OCI-LY7 (cell line): ENCODE measurements at regions not wholly inside any gene's neighbourhood (a gene's known extent, or its start where the extent isn't known, plus 50 kb on each side); places are given as distances from the start of the nearest gene placed in this dataset.

Experiments used
- BruUV-seq: library from RNA; stranded (reverse); fragments of 400-500 nt; replicated peaks from 2 replicates; lab custom pipeline; 2021; lab: Mats Ljungman, UMichigan
- CTCF ChIA-PET: fragments of 300-600 bp; sonication (Branson Sonifier 250); formaldehyde crosslinking; loops from one replicate; lab custom pipeline; 2022; ENCODE audit warnings: antibody characterized with exemption; ENCODE audit not compliant: unreplicated experiment; lab: Charles Lee
- POLR2A ChIA-PET: fragments of 300-600 bp; sonication (Branson Sonifier 250); formaldehyde crosslinking; loops from one replicate; lab custom pipeline; 2022; ENCODE audit warnings: antibody characterized with exemption; lab: Charles Lee
- DNase-seq: peaks from one replicate; pipeline ENCODE4 v3.0.0-alpha.2; 2015; ENCODE audit warnings: low spot score
- H2AFZ ChIP-seq: fragments of 200-600 bp; sonication (generic), shearing (Covaris generic); 2 replicates; pipeline ENCODE4 v1.6.1; 2014; ENCODE audit warnings: mild to moderate bottlenecking, antibody characterized with exemption, low read length, moderate library complexity
- H3K27ac ChIP-seq: fragments of 200-600 bp; sonication (generic); 2 replicates; pipeline ENCODE4 v1.5.1; 2014; ENCODE audit warnings: mixed run types, low read depth, mild to moderate bottlenecking, moderate library complexity, low read length, inconsistent platforms; ENCODE audit not compliant: poor library complexity, severe bottlenecking
- H3K36me3 ChIP-seq: fragments of 200-600 bp; sonication (generic); 2 replicates; pipeline ENCODE4 v1.6.1; 2014; ENCODE audit warnings: mild to moderate bottlenecking, antibody characterized with exemption, low read length, moderate library complexity, mixed read lengths; ENCODE audit not compliant: insufficient read depth
- H3K4me1 ChIP-seq: fragments of 200-600 bp; sonication (generic); 2 replicates; pipeline ENCODE4 v1.5.1; 2014; ENCODE audit warnings: mild to moderate bottlenecking, low read length; ENCODE audit not compliant: insufficient read depth, poor library complexity, severe bottlenecking
- H3K4me2 ChIP-seq: fragments of 200-600 bp; sonication (generic); 2 replicates; pipeline ENCODE4 v1.6.1; 2014; ENCODE audit warnings: mild to moderate bottlenecking, low read length
- H3K4me3 ChIP-seq: fragments of 200-600 bp; sonication (generic); 2 replicates; pipeline ENCODE4 v1.5.1; 2014; ENCODE audit warnings: mild to moderate bottlenecking, low read depth, low read length; ENCODE audit not compliant: poor library complexity, severe bottlenecking
- H3K79me2 ChIP-seq: fragments of 200-600 bp; sonication (generic); 2 replicates; pipeline ENCODE4 v1.6.1; 2016; ENCODE audit warnings: low read depth, mild to moderate bottlenecking, low read length, moderate library complexity, mixed read lengths; ENCODE audit not compliant: insufficient read depth
- H3K9me2 ChIP-seq: fragments of 200-600 bp; sonication (generic); 2 replicates; pipeline ENCODE4 v1.6.1; 2016; ENCODE audit warnings: mild to moderate bottlenecking, low read length, mixed read lengths; ENCODE audit not compliant: insufficient read depth
- H3K9me3 ChIP-seq: fragments of 200-600 bp; sonication (generic); 2 replicates; pipeline ENCODE4 v1.6.1; 2014; ENCODE audit warnings: mild to moderate bottlenecking, mixed run types, low read length, mixed read lengths
- H4K20me1 ChIP-seq: fragments of 200-600 bp; sonication (generic); 2 replicates; pipeline ENCODE4 v1.6.1; 2014; ENCODE audit warnings: mild to moderate bottlenecking, antibody characterized with exemption, low read length, moderate library complexity, mixed read lengths; ENCODE audit not compliant: insufficient read depth
- EZH2phosphoT487 ChIP-seq: fragments of 200-600 bp; sonication (generic); IDR thresholded peaks from 2 replicates; pipeline ENCODE4 v1.6.1; 2018; ENCODE audit warnings: low read depth, borderline replicate concordance, mild to moderate bottlenecking, mixed run types, antibody characterized with exemption, low read length, moderate library complexity, mixed read lengths
- intact Hi-C: fragments of 100-400 bp; cut with micrococcal nuclease; formaldehyde crosslinking; loops from one replicate; pipeline ENCODE4 v1.10.0; 2022; ENCODE audit not compliant: unreplicated experiment
- TF ChIP-seq, protein P1 (sequence below): fragments of 200-600 bp; sonication (generic); conservative IDR thresholded peaks from 2 replicates; pipeline ENCODE4 v1.5.1; 2014; ENCODE audit warnings: mild to moderate bottlenecking, antibody characterized with exemption, low read length, moderate library complexity, mixed read lengths

GRCh38 chr17:77798481-77798880, 160.0 kb upstream of the TNRC6C start:
- Histone ChIP-seq H3K79me2 (no peaks in the 10 kb centered on the region), H4K20me1 (no peaks in the 10 kb centered on the region), H3K4me2 (no peak overlapping the region), H3K9me3 (no peaks in the 10 kb centered on the region), H3K9me2 (no peaks in the 10 kb centered on the region), H3K36me3 (no peaks in the 10 kb centered on the region), H3K4me3 (no peak overlapping the region), H3K4me1 (no peaks in the 10 kb centered on the region), H2AFZ (no peak overlapping the region), H3K27ac (no peak overlapping the region)
- DNase-seq: no peak
- intact Hi-C loops: no loop called here
- TF ChIP-seq, protein P1, sequence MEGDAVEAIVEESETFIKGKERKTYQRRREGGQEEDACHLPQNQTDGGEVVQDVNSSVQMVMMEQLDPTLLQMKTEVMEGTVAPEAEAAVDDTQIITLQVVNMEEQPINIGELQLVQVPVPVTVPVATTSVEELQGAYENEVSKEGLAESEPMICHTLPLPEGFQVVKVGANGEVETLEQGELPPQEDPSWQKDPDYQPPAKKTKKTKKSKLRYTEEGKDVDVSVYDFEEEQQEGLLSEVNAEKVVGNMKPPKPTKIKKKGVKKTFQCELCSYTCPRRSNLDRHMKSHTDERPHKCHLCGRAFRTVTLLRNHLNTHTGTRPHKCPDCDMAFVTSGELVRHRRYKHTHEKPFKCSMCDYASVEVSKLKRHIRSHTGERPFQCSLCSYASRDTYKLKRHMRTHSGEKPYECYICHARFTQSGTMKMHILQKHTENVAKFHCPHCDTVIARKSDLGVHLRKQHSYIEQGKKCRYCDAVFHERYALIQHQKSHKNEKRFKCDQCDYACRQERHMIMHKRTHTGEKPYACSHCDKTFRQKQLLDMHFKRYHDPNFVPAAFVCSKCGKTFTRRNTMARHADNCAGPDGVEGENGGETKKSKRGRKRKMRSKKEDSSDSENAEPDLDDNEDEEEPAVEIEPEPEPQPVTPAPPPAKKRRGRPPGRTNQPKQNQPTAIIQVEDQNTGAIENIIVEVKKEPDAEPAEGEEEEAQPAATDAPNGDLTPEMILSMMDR: no peak
- TF ChIP-seq EZH2phosphoT487: no peak
- CTCF ChIA-PET: no interaction called here
- POLR2A ChIA-PET: no interaction called here
- BruUV-seq: no TSS peak

GRCh38 chr17:77800816-77801215, 157.7 kb upstream of the TNRC6C start:
- no peak for DNase-seq
- Histone ChIP-seq H3K79me2 (no peaks in the 10 kb centered on the region), H3K9me2 (no peaks in the 10 kb centered on the region), H3K9me3 (no peaks in the 10 kb centered on the region), H3K27ac (no peak overlapping the region), H2AFZ (no peak overlapping the region), H3K36me3 (no peaks in the 10 kb centered on the region), H3K4me2 (no peak overlapping the region), H3K4me3 (no peak overlapping the region), H3K4me1 (no peaks in the 10 kb centered on the region), H4K20me1 (no peaks in the 10 kb centered on the region)
- ChIA-PET POLR2A (no interaction called here), CTCF (no interaction called here)
- BruUV-seq: no TSS peak
- intact Hi-C loops: no loop called here
- TF ChIP-seq, protein P1: no peak
- TF ChIP-seq EZH2phosphoT487: no peak

GRCh38 chr17:77801545-77802332, 156.8 kb upstream of the TNRC6C start:
- no peak overlapping the region for H2AFZ ChIP-seq
- no peaks in the 10 kb centered on the region for H4K20me1 ChIP-seq
- H3K36me3 ChIP-seq: no peaks in the 10 kb centered on the region
- POLR2A ChIA-PET: interaction anchor here (0.6 kb wide), 1 partner anchor 119 kb away, joined by 3 read pairs; no protein-coding TSS in a partner anchor
- H3K9me3 ChIP-seq: no peaks in the 10 kb centered on the region
- H3K4me3 ChIP-seq: no peak overlapping the region
- no peak overlapping the region for H3K27ac ChIP-seq
- DNase-seq: no peak
- H3K9me2 ChIP-seq: no peaks in the 10 kb centered on the region
- intact Hi-C loops: no loop called here
- CTCF ChIA-PET: no interaction called here
- no peaks in the 10 kb centered on the region for H3K79me2 ChIP-seq
- no peaks in the 10 kb centered on the region for H3K4me1 ChIP-seq
- TF ChIP-seq EZH2phosphoT487: no peak
- BruUV-seq: no TSS peak
- H3K4me2 ChIP-seq: no peak overlapping the region
